Muscle of leg (tissue), 3 donors: ENCODE measurements at regions not wholly inside any gene's neighbourhood (a gene's known extent, or its start where the extent isn't known, plus 50 kb on each side); places are given as distances from the start of the nearest gene placed in this dataset.
A peak's percentile ranks its signal among the peaks of the same experiment; 100 is the strongest.

Experiments used
- DNase-seq: peaks from one replicate; pipeline ENCODE4 v3.0.0; 2013
- H3K27ac ChIP-seq: one replicate; pipeline ENCODE4 v1.5.1; 2013; ENCODE audit warnings: mild to moderate bottlenecking, low read length, control low read depth
- H3K27me3 ChIP-seq: one replicate; pipeline ENCODE4 v1.6.1; 2013; ENCODE audit warnings: low read length; ENCODE audit not compliant: control insufficient read depth, insufficient read depth
- H3K36me3 ChIP-seq: one replicate; pipeline ENCODE4 v1.6.1; 2013; ENCODE audit warnings: low read length; ENCODE audit not compliant: control insufficient read depth, insufficient read depth
- H3K4me1 ChIP-seq: one replicate; pipeline ENCODE4 v1.6.1; 2013; ENCODE audit warnings: low read length; ENCODE audit not compliant: control insufficient read depth, insufficient read depth
- H3K4me3 ChIP-seq: one replicate; pipeline ENCODE4 v1.5.1; 2013; ENCODE audit warnings: low read length, control low read depth
- H3K9me3 ChIP-seq: replicated peaks from 2 replicates; pipeline ENCODE4 v1.6.1; 2013; ENCODE audit warnings: low read depth, low read length; ENCODE audit not compliant: control insufficient read depth
- WGBS: methylation state at CpG from one replicate; pipeline ENCODE4 v1.1.5; 2013; ENCODE audit warnings: missing lambda C conversion rate; ENCODE audit not compliant: insufficient coverage; 5-methylcytosine and 5-hydroxymethylcytosine counted together

GRCh38 chr1:193625255-193625654 lies 438.8 kb upstream of the B3GALT2 start:
- H3K36me3 ChIP-seq: no peaks in the 10 kb centered on the region
- H3K4me3 ChIP-seq: no peak overlapping the region
- no peaks in the 10 kb centered on the region for H3K9me3 ChIP-seq
- WGBS: no CpG with 5 or more reads among the region's 4 CpGs
- no peak for DNase-seq
- no peaks in the 10 kb centered on the region for H3K27me3 ChIP-seq
- H3K4me1 ChIP-seq: peaks cover 5% of the 10 kb centered on the region
- no peak overlapping the region for H3K27ac ChIP-seq

GRCh38 chr1:193619911-193620310 lies 433.5 kb upstream of the B3GALT2 start:
- DNase-seq: no peak

GRCh38 chr1:193614817-193615216 lies 428.4 kb upstream of the B3GALT2 start:
- Histone ChIP-seq H3K4me1 (no peaks in the 10 kb centered on the region), H3K4me3 (no peak overlapping the region), H3K9me3 (no peaks in the 10 kb centered on the region), H3K27ac (no peak overlapping the region), H3K36me3 (no peaks in the 10 kb centered on the region), H3K27me3 (no peaks in the 10 kb centered on the region)
- DNase-seq: no peak
- 100% methylated on average over 1 of the region's 2 CpGs for WGBS

More at GRCh38 chr1:193619911-193620310, 433.5 kb upstream of the B3GALT2 start:
- no CpG with 5 or more reads among the region's 2 CpGs for WGBS
- H3K27me3 ChIP-seq: no peaks in the 10 kb centered on the region
- no peak overlapping the region for H3K4me3 ChIP-seq
- no peak overlapping the region for H3K27ac ChIP-seq
- no peaks in the 10 kb centered on the region for H3K9me3 ChIP-seq
- no peaks in the 10 kb centered on the region for H3K36me3 ChIP-seq
- peaks cover 3% of the 10 kb centered on the region for H3K4me1 ChIP-seq

GRCh38 chr1:193614275-193614674 lies 427.9 kb upstream of the B3GALT2 start:
- Histone ChIP-seq H3K4me1 (no peaks in the 10 kb centered on the region), H3K36me3 (no peaks in the 10 kb centered on the region), H3K4me3 (no peak overlapping the region), H3K27ac (no peak overlapping the region), H3K9me3 (no peaks in the 10 kb centered on the region), H3K27me3 (no peaks in the 10 kb centered on the region)
- no CpG with 5 or more reads among the region's 3 CpGs for WGBS
- DNase-seq: no peak

GRCh38 chr1:193613041-193613440 lies 426.6 kb upstream of the B3GALT2 start:
- DNase-seq: no peak
- no peak overlapping the region for H3K4me3 ChIP-seq
- H3K27ac ChIP-seq: no peak overlapping the region
- no CpG with 5 or more reads among the region's 2 CpGs for WGBS
- H3K27me3 ChIP-seq: no peaks in the 10 kb centered on the region
- no peaks in the 10 kb centered on the region for H3K9me3 ChIP-seq
- no peaks in the 10 kb centered on the region for H3K4me1 ChIP-seq
- H3K36me3 ChIP-seq: no peaks in the 10 kb centered on the region

- no peak for DNase-seq
- H3K9me3 ChIP-seq: no peaks in the 10 kb centered on the region
- no peaks in the 10 kb centered on the region for H3K27me3 ChIP-seq
- H3K4me3 ChIP-seq: no peak overlapping the region
- H3K36me3 ChIP-seq: no peaks in the 10 kb centered on the region
- no peaks in the 10 kb centered on the region for H3K4me1 ChIP-seq
- no peak overlapping the region for H3K27ac ChIP-seq
- no CpG with 5 or more reads among the region's 2 CpGs for WGBS
Measured at GRCh38 chr1:193609592-193609991, 423.2 kb upstream of the B3GALT2 start.

- no peak for DNase-seq
- H3K4me3 ChIP-seq: no peak overlapping the region
- H3K4me1 ChIP-seq: no peaks in the 10 kb centered on the region
- no peak overlapping the region for H3K27ac ChIP-seq
- no peaks in the 10 kb centered on the region for H3K36me3 ChIP-seq
- WGBS: 85% methylated on average over 2 of the region's 3 CpGs
- H3K9me3 ChIP-seq: no peaks in the 10 kb centered on the region
- H3K27me3 ChIP-seq: no peaks in the 10 kb centered on the region
Measured at GRCh38 chr1:193607787-193608186, 421.4 kb upstream of the B3GALT2 start.

- Histone ChIP-seq H3K27me3 (no peaks in the 10 kb centered on the region), H3K4me1 (no peaks in the 10 kb centered on the region), H3K36me3 (no peaks in the 10 kb centered on the region), H3K4me3 (no peak overlapping the region), H3K27ac (no peak overlapping the region), H3K9me3 (no peaks in the 10 kb centered on the region)
- WGBS: 100% methylated on average over 1 of the region's 5 CpGs
- DNase-seq: no peak
Measured at GRCh38 chr1:193606035-193606434, 419.6 kb upstream of the B3GALT2 start.

GRCh38 chr1:193602705-193603104 lies 416.3 kb upstream of the B3GALT2 start:
- no CpG with 5 or more reads among the region's 2 CpGs for WGBS
- Histone ChIP-seq H3K27me3 (no peaks in the 10 kb centered on the region), H3K4me3 (no peak overlapping the region), H3K9me3 (no peaks in the 10 kb centered on the region), H3K36me3 (no peaks in the 10 kb centered on the region), H3K27ac (no peak overlapping the region), H3K4me1 (no peaks in the 10 kb centered on the region)
- no peak for DNase-seq

GRCh38 chr1:193593147-193593885 lies 406.9 kb upstream of the B3GALT2 start:
- peaks cover 14% of the 10 kb centered on the region for H3K4me1 ChIP-seq
- no peaks in the 10 kb centered on the region for H3K36me3 ChIP-seq
- no CpG with 5 or more reads among the region's 3 CpGs for WGBS
- no peaks in the 10 kb centered on the region for H3K9me3 ChIP-seq
- H3K27ac ChIP-seq: no peak overlapping the region
- peak; percentile 6 for DNase-seq
- H3K4me3 ChIP-seq: no peak overlapping the region
- no peaks in the 10 kb centered on the region for H3K27me3 ChIP-seq

GRCh38 chr1:193592317-193592716 lies 405.9 kb upstream of the B3GALT2 start:
- Histone ChIP-seq H3K27me3 (no peaks in the 10 kb centered on the region), H3K4me3 (no peak overlapping the region), H3K36me3 (no peaks in the 10 kb centered on the region), H3K27ac (no peak overlapping the region), H3K4me1 (peaks cover 15% of the 10 kb centered on the region), H3K9me3 (no peaks in the 10 kb centered on the region)
- no CpG with 5 or more reads among the region's 2 CpGs for WGBS
- no peak for DNase-seq
